GM10266 (cell line): ENCODE measurements at regions not wholly inside any gene's neighbourhood (a gene's known extent, or its start where the extent isn't known, plus 50 kb on each side); places are given as distances from the start of the nearest gene placed in this dataset.
"Not testable (repeated sequence)": the region's sequence is repeated elsewhere in the genome, so short reads cannot be mapped to it uniquely, and the experiment has no call there.

Experiments used
- DNase-seq: peaks from one replicate; pipeline ENCODE4 v3.0.0; 2012; ENCODE audit errors: extremely low spot score
- TF ChIP-seq, protein P1 (sequence below): IDR thresholded peaks from 2 replicates; pipeline ENCODE4 v1.5.1; 2012; ENCODE audit warnings: mild to moderate bottlenecking, low read depth; ENCODE audit not compliant: control insufficient read depth, insufficient read depth; ENCODE audit errors: missing control alignments

DNA sequence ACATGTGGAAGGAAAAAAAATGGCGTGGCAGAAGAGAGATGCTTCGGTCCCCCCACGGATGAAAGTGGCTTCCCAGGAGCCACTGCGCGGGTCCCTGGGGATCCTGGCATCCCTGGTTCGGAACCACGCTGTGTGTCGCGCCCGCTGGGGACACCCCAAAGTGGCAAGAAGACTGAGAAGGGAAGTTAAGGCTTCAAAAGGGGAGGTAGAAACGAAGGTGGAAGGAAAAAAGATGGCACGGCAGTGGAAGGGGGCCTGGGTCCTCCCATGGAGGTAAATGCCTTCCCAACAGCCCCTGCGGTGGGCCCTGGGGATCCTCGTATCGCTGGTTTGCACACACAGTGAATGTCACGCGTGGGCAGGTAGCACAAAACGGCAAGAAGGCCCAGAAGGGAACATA, 281.7 kb downstream of the ALG10 start:
- TF ChIP-seq, protein P1, sequence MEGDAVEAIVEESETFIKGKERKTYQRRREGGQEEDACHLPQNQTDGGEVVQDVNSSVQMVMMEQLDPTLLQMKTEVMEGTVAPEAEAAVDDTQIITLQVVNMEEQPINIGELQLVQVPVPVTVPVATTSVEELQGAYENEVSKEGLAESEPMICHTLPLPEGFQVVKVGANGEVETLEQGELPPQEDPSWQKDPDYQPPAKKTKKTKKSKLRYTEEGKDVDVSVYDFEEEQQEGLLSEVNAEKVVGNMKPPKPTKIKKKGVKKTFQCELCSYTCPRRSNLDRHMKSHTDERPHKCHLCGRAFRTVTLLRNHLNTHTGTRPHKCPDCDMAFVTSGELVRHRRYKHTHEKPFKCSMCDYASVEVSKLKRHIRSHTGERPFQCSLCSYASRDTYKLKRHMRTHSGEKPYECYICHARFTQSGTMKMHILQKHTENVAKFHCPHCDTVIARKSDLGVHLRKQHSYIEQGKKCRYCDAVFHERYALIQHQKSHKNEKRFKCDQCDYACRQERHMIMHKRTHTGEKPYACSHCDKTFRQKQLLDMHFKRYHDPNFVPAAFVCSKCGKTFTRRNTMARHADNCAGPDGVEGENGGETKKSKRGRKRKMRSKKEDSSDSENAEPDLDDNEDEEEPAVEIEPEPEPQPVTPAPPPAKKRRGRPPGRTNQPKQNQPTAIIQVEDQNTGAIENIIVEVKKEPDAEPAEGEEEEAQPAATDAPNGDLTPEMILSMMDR = no peak
- DNase-seq = no peak

GRCh38 chr12:34304546-34304945, 282.2 kb downstream of the ALG10 start:
- TF ChIP-seq, protein P1 = no peak
- DNase-seq = no peak

DNA sequence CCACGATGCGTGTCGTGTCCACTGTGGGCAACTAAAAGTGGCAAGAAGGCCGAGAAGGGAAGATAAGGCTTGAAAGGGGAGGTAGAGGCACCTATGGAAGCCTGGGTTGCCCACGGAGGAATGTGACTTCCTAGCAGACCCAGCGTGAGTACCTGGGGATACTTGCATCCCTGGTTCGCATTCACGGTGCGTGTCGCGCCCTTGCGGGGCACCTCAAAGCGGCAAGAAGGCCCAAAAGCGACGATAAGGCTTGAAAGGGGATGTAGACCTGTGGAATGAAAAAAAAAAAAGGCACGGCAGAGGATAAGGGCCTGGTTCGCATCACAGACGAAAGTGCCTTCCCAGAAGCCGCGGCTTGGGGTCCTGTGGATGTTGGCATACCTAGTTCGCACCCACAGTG, 282.9 kb downstream of the ALG10 start:
- no peak for DNase-seq
- TF ChIP-seq, protein P1 = no peak

GRCh38 chr12:34306133-34306830, 284.0 kb downstream of the ALG10 start:
- TF ChIP-seq, protein P1 = no peak
- DNase-seq = no peak

- not testable (repeated sequence) for DNase-seq
These were observed 287.8 kb downstream of the ALG10 start for GRCh38 chr12:34309806-34310804.

- DNase-seq = no peak
- TF ChIP-seq, protein P1 = no peak
These were observed 289.0 kb downstream of the ALG10 start for GRCh38 chr12:34311337-34311736.

DNA sequence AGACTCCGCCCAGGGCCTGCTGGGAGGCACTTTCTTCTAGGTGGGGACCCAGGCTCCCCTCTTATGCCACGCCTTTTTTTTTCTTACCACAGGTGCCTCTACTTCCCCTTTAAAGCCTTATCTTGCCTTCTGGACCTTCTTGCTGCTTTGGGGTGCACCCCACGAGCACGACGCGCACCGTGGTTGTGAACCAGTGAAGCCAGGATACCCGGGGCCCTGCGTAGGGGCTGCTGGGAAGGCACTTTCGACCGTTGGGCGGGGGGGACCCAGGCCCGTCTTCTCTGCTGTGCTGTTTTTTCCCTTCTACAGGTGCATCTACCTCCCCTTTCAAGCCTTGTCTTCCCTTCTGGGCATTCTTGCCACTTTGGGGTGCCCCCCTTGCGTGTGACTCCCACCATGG, 305.4 kb downstream of the ALG10 start:
- DNase-seq = no peak
- TF ChIP-seq, protein P1 = no peak
